ENCODE measurements at regions not wholly inside any gene's neighbourhood (a gene's known extent, or its start where the extent isn't known, plus 50 kb on each side); places are given as distances from the start of the nearest gene placed in this dataset.

- no peak for DNase-seq (ENCODE audit: low spot score)
- TF ChIP-seq CTCF (IDR thresholded peaks at IDR 0.05; ENCODE audit: extremely low read depth, missing control alignments): no peak
Measured at GRCh38 chr1:244180256-244180655, 129.2 kb downstream of the ZBTB18 start.

GRCh38 chr1:244181867-244182266 lies 130.8 kb downstream of the ZBTB18 start:
- DNase-seq (ENCODE audit: low spot score): no peak

GRCh38 chr1:244183037-244183436 lies 132.0 kb downstream of the ZBTB18 start:
- no peak for DNase-seq (ENCODE audit: low spot score)
- no peak for TF ChIP-seq CTCF (IDR thresholded peaks at IDR 0.05; ENCODE audit: extremely low read depth, missing control alignments)

More at GRCh38 chr1:244181867-244182266, 130.8 kb downstream of the ZBTB18 start:
- TF ChIP-seq CTCF (IDR thresholded peaks at IDR 0.05; ENCODE audit: extremely low read depth, missing control alignments): no peak

- DNase-seq (ENCODE audit: low spot score): no peak
- TF ChIP-seq CTCF (IDR thresholded peaks at IDR 0.05; ENCODE audit: extremely low read depth, missing control alignments): no peak
Measured at GRCh38 chr1:244186372-244186771, 135.3 kb downstream of the ZBTB18 start.

GRCh38 chr1:244187310-244187709 lies 136.2 kb downstream of the ZBTB18 start:
- no peak for DNase-seq (ENCODE audit: low spot score)

GRCh38 chr1:244191581-244191980 lies 140.5 kb downstream of the ZBTB18 start:
- no peak for DNase-seq (ENCODE audit: low spot score)
- no peak for TF ChIP-seq CTCF (IDR thresholded peaks at IDR 0.05; ENCODE audit: extremely low read depth, missing control alignments)

More at GRCh38 chr1:244187310-244187709, 136.2 kb downstream of the ZBTB18 start:
- no peak for TF ChIP-seq CTCF (IDR thresholded peaks at IDR 0.05; ENCODE audit: extremely low read depth, missing control alignments)

GRCh38 chr1:244192325-244192724 lies 141.2 kb downstream of the ZBTB18 start:
- no peak for DNase-seq (ENCODE audit: low spot score)
- TF ChIP-seq CTCF (IDR thresholded peaks at IDR 0.05; ENCODE audit: extremely low read depth, missing control alignments): no peak
